ENCODE measurements at regions not wholly inside any gene's neighbourhood (a gene's known extent, or its start where the extent isn't known, plus 50 kb on each side); places are given as distances from the start of the nearest gene placed in this dataset.

GRCh38 chr22:48535868-48536540, 1291.7 kb downstream of the BRD1 start:
- TF ChIP-seq EZH2 (IDR thresholded peaks at IDR 0.05; ENCODE audit: insufficient read depth, poor library complexity, severe bottlenecking) (no peak), EZH2phosphoT487 (IDR thresholded peaks at IDR 0.05; ENCODE audit: insufficient read depth, low read depth) (no peak)
